HL-60 (cell line): ENCODE measurements at regions not wholly inside any gene's neighbourhood (a gene's known extent, or its start where the extent isn't known, plus 50 kb on each side); places are given as distances from the start of the nearest gene placed in this dataset.

Experiments used
- CTCF ChIP-seq: IDR thresholded peaks from one replicate; pipeline ENCODE4 v1.5.1; 2011; ENCODE audit warnings: low read length, control low read depth, inconsistent platforms; ENCODE audit not compliant: insufficient read depth
- POLR2AphosphoS5 ChIP-seq: IDR thresholded peaks from 2 replicates; pipeline ENCODE4 v1.6.1; 2012; ENCODE audit warnings: low read depth

GRCh38 chr11:76723142-76723541, 52.6 kb upstream of the LRRC32 start:
- no peak for TF ChIP-seq POLR2AphosphoS5
- no peak for TF ChIP-seq CTCF
